Urinary bladder (tissue), 3 donors: ENCODE measurements at regions not wholly inside any gene's neighbourhood (a gene's known extent, or its start where the extent isn't known, plus 50 kb on each side); places are given as distances from the start of the nearest gene placed in this dataset.
"Not testable (repeated sequence)": the region's sequence is repeated elsewhere in the genome, so short reads cannot be mapped to it uniquely, and the experiment has no call there.

ENCODE experiments used
- DNase-seq: peaks from one replicate; pipeline ENCODE4 v3.0.0-alpha.2; 2015; ENCODE audit errors: extremely low spot score
- H3K27ac ChIP-seq: one replicate; pipeline ENCODE4 v1.5.1; 2013; ENCODE audit warnings: low read depth, mild to moderate bottlenecking, moderate library complexity
- H3K36me3 ChIP-seq: one replicate; pipeline ENCODE4 v1.6.1; 2013; ENCODE audit warnings: mild to moderate bottlenecking, moderate library complexity; ENCODE audit not compliant: insufficient read depth
- H3K4me1 ChIP-seq: one replicate; pipeline ENCODE4 v1.6.1; 2013; ENCODE audit warnings: mild to moderate bottlenecking, moderate library complexity; ENCODE audit not compliant: insufficient read depth
- H3K4me3 ChIP-seq: one replicate; pipeline ENCODE4 v1.5.1; 2013; ENCODE audit warnings: low read depth, low read length
- WGBS: extraction: QIAGEN DNeasy Blood & Tissue Kit; methylation state at CpG from one replicate; pipeline ENCODE4 v1.1.7; 2013; 5-methylcytosine and 5-hydroxymethylcytosine counted together
- donor health status: healthy with polysubstance abuse.
- donor health status: healthy.

DNA sequence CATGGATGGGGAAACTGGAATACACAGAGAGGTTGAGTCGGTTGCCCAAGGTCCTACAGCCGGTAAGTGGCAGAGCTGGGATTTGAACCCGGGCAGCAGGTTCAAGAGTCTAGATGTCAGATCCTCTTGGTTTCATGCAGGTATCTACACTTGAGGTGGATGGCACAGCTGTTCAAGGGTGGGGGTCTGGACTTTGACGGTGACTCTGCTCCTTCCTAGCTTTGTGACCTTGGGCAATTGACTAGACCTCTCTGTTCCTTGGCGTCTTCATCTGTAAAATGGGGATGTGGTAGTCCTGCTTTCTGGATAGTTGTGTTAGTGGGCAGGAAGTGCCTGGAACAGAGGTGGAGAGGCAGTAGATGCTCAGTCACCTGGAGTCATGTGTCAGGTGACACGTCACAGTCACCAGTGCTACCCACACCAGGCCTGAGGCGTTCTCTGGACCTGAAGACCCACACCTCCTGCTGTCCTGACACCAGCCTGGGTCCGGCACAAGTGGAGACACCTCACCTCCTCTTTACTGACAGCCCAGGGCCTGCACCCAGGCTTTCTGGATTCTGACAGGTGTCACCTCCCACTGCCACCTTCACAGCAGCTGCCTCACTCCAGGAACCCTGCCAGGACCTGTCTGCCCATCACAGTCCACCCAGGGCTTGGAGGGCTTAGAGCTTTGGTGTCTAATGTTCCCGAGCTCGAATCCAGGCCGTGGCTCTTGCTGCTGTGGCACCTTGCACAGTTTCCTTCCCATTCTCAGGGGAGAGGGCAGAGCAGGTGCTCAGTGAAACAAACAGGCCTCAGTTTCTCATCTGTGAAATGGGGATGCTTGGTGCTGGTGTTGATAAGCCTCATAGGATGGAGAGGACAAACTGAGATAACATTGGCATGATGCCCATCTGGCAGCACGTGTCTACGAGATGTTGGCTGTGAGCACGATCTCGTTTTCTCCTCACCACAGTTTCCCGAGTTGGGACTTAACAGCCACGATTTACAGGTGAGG lies 83.2 kb upstream of the RUNX3 start:
- Histone ChIP-seq H3K4me3 (no peak overlapping the region), H3K4me1 (no peaks in the 10 kb centered on the region), H3K36me3 (no peaks in the 10 kb centered on the region), H3K27ac (no peak overlapping the region)
- 83% methylated on average over 17 of the region's 17 CpGs for WGBS
- DNase-seq: no peak

DNA sequence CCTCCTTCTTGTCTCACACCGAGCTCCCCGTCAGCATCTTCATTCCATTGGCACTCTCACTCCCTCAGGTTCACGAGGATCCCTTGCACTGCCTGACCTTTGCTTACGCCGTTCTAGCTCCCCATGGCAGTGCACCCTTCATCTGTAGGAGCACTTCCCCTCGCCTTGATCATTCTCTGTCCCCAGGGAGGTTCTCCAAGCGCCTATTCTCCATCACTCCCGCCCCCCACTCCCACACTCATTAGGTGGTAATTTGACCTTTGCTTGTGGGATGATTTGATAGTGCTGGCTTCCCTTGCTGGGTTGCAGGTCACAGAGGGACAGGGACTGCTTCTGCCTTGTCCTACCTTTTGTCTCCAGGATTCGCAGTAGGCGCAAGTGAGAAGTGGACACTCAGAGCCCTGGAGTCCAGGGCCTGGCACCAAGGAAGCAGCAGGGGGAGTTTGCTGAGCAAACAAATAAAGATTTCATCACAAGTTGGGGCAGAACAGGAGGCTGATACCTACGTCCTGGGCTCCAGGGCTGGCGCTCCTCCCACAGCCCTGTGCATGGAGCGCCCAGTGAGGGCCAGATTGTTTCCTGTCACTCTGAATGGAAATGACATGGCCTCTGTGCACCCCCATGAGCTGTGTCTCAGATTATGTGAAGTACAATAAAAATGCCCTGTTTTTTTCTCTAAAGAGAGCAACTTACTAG lies 82.0 kb upstream of the RUNX3 start:
- Histone ChIP-seq H3K4me1 (no peaks in the 10 kb centered on the region), H3K27ac (no peak overlapping the region), H3K36me3 (no peaks in the 10 kb centered on the region), H3K4me3 (no peak overlapping the region)
- 70% methylated on average over 13 of the region's 13 CpGs for WGBS
- no peak for DNase-seq

DNA sequence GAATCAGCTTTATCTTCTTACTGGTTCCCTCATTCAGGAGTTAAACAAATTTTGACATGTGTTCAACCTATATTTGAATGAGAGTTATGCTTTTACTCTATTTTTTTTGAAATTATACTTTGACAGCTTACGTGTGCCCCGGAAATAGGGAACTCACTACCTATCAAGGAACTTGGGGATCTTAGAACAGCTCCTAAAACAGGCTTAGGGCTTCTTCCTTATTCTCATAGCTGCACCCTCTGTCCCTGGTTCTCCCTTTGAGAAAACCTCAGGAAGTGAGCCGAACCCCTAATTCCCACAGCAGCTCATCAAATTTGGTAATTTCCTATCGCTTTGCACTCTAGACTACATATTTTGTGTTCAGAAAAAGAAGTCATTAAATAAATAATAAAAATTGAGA lies 81.2 kb upstream of the RUNX3 start:
- WGBS: 91% methylated on average over 4 of the region's 4 CpGs
- DNase-seq: no peak
- H3K36me3 ChIP-seq: no peaks in the 10 kb centered on the region

DNA sequence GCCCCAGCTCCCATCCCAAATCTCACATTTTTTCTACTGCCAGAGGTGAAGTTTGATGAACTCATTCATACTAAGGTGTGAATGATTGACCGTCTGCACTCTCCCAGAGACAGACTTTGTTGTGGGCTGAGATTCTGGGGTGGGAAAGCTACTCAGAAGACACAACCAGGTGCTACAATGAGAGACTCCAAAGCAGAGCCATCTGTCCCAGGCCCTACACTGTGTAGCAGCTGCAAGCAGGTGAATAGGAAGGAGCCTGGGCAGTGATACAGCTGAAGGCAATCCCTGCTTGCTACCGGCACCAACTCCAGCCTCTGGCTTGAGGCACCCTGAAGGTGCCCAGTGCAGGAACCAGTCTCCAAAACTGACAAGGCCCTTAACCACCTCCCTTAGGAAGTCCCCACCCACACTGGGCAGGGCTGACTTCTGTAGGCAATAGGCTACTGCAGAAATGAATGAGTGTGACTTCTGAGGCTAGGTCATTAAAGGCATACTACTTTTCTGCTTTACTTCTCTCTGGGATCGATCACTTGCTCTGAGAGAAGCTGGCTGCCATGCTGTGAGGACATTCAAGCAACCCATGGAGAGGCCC lies 79.7 kb upstream of the RUNX3 start:
- 92% methylated on average over 3 of the region's 3 CpGs for WGBS
- Histone ChIP-seq H3K4me1 (no peaks in the 10 kb centered on the region), H3K27ac (no peak overlapping the region), H3K4me3 (no peak overlapping the region), H3K36me3 (no peaks in the 10 kb centered on the region)
- no peak for DNase-seq

More for the DNA sequence above, 81.2 kb upstream of the RUNX3 start:
- H3K4me1 ChIP-seq: no peaks in the 10 kb centered on the region
- no peak overlapping the region for H3K27ac ChIP-seq
- no peak overlapping the region for H3K4me3 ChIP-seq

DNA sequence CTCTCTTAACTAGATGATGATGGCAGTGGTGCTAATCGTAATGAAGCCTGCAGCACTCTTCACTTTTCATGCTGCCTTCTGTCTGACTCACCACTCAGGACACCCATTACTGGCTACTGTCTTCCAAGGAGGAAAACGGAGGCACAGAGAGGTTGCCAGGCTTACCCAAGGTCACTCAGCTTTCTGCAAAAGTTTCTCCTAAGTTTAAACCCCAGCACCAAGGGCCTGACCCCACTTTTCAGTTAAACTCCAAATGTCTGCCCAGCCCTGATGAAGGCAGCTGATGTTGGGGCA lies 78.1 kb upstream of the RUNX3 start:
- DNase-seq: no peak
- WGBS: 69% methylated on average over 2 of the region's 2 CpGs
- no peaks in the 10 kb centered on the region for H3K36me3 ChIP-seq
- H3K4me3 ChIP-seq: no peak overlapping the region
- no peaks in the 10 kb centered on the region for H3K4me1 ChIP-seq
- H3K27ac ChIP-seq: no peak overlapping the region

DNA sequence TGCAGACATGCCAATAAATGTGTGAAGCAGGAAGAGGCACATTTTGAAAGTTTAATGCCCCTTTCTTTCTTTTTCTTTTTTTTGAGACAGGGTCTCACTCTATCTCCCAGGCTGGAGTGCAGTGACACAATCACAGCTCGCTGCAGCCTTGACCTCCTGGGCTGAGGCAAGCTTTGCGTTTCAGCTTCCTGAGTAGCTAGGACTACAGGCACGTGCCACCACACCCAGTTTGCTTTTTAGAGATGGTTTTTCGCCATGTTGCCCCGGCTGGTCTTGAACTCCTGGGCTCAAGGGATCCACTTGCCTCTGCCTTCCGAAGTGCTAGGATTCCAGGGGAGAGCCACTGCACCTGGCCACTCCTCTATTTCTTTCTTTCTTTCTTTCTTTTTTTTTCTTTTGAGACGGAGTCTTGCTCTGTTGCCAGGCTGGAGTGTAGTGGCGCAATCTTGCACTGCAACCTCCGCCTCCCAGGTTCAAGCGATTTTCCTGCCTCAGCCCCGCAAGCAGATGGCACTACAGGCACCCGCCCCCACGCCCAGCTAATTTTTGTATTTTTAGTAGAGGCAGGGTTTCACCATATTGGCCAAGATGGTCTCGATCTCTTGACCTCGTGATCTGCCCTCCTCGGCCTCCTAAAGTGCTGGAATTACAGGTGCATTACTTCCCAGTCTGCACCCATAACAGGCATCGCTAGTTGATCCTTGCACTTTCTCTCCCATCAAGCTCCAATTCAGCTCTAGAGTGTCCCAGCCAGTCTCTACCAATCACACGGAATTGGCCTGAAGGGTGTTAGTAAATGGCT lies 77.5 kb upstream of the RUNX3 start:
- not testable (repeated sequence) for H3K27ac ChIP-seq, H3K36me3 ChIP-seq, H3K4me3 ChIP-seq, H3K4me1 ChIP-seq, DNase-seq
- 61% methylated on average over 18 of the region's 18 CpGs for WGBS

DNA sequence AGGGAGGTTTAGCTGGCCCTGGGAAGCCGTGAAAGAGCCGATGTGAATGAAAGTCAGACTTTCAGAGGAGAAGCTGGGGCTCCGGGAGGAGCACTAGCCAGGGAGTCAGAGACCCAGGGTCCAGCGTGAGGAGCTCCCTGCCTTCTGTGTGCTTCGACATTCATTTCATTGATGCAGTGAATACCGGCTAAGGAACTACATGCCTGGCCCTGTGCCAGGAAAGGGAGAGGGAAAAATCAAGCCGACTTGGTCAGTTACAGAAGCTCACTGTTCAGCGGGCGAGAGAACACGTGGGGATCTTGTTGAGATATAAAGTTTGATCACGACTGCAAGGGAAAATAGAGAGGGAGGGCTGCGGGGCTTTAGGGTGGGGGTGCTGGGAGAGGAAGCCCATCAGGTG lies 76.7 kb upstream of the RUNX3 start:
- WGBS: 14% methylated on average over 12 of the region's 12 CpGs
- peak; percentile 23 for DNase-seq

DNA sequence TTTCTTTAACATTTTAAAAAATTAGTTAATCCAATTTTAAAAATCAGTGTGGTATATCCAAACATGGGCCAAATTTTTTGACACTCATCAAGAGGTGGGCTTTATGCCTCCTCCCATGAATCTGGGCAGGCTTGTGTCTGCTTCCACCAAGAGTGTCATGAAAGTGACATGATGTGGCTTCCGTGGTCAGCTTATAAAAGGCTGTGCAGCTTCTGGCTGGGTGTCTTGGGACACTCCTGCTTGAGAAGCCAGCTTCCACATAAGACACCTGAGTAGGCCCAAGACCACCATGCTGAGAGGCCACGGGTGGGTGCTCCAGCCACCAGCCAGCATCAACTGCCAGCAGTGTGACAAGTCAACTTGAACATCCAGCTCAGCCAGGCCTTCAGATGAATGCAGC lies 74.3 kb upstream of the RUNX3 start:
- 77% methylated on average over 2 of the region's 2 CpGs for WGBS

More for the DNA sequence above, 76.7 kb upstream of the RUNX3 start:
- Histone ChIP-seq H3K27ac (no peak overlapping the region), H3K4me3 (no peak overlapping the region), H3K36me3 (no peaks in the 10 kb centered on the region), H3K4me1 (no peaks in the 10 kb centered on the region)

DNA sequence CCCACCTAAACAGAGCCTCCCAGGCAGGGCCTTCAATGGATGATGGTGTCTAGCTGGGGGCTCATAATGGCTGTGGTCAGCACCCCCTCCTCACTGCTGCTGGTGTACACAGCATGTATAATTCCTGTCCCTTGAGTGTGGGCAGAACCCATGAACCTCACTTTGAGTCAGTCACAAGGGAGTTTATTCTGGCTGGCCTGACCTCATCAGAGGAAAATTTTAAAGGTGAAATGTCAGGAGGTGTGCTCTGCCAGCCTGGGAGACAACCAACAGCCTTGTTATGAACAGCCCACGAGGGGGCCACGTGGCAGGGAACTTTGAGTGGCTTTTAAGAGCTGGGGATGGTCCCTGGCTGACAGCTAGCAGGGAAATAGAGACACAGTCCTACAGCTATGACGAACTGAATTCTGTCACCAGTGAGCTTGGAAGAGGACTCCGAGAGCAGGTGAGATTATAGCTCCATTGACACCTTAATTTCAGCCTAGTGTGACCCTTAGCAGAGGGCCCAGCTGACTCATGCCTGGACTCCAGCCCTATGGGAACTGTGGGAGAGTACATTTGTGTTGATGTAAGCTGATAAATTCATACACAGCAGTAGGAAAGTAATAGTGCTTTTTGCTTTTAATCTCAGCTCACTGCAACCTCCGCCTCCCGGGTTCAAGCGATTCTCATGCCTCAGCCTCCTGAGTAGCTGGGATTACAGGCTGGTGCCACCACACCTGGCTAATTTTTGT lies 73.5 kb upstream of the RUNX3 start:
- no peaks in the 10 kb centered on the region for H3K4me1 ChIP-seq
- H3K27ac ChIP-seq: no peak overlapping the region
- 84% methylated on average over 7 of the region's 7 CpGs for WGBS
- no peak for DNase-seq
- no peaks in the 10 kb centered on the region for H3K36me3 ChIP-seq
- H3K4me3 ChIP-seq: no peak overlapping the region

More for the DNA sequence above, 74.3 kb upstream of the RUNX3 start:
- Histone ChIP-seq H3K4me3 (no peak overlapping the region), H3K27ac (no peak overlapping the region), H3K4me1 (no peaks in the 10 kb centered on the region), H3K36me3 (no peaks in the 10 kb centered on the region)
- no peak for DNase-seq

DNA sequence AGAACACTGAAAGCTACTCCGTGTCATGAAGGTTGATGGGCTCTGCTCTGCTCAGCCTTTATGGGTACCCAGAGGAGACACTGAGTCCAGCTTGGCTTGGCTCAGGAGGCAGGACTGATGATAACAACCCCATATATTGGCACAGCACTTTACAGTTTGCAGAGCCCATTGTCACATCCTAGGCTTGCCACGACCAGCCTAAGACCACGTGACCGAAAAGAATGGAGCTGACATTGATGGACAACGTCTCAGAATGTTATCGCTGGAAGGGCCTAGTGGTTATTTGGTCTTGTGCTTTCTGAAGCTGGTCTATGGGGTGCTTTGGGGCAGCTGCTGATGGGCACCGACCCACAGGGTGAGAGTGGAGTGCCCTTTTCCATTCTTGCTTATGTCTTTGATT lies 72.9 kb upstream of the RUNX3 start:
- 96% methylated on average over 7 of the region's 7 CpGs for WGBS
- no peak overlapping the region for H3K27ac ChIP-seq
- H3K36me3 ChIP-seq: no peaks in the 10 kb centered on the region
- no peak for DNase-seq
- no peaks in the 10 kb centered on the region for H3K4me1 ChIP-seq
- H3K4me3 ChIP-seq: no peak overlapping the region

DNA sequence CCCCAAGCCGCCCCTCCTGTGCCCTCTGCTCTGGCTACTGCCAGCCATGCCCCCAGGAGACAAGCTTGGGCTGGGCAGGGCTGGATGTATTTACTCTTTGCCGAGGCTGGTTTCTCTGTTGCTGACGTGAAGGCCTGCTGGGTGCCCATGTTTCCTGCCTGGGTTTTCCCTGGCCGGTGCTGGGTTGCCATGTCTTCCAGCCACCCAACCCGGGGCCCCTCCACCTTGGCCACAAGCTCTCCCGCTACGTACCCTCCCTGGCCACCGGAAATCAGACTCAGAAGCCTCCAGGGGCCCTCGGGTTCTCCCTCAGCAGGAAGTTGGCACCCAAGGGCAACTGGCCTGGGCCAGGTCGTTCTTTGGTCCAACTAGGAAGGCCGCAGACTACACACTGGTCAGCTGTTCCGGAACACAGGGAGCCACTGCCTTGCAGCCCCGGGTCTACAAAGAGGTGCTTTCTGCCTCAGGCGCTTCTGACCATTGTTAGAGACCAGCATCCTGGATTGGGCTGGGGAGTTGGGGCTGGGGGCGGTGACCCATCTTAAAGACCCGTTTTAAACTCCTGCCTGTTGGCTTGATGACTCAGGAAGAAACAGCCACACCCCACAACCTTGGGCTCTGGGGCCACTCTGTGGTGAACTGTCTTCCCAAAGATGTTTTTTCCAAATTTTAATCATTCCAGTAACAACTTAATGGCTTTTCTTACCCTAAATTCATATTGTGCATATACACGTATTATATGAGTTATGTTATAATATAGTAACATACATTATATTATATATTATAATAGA lies 71.2 kb upstream of the RUNX3 start:
- Histone ChIP-seq H3K4me3 (no peak overlapping the region), H3K27ac (no peak overlapping the region), H3K4me1 (no peaks in the 10 kb centered on the region), H3K36me3 (no peaks in the 10 kb centered on the region)
- 81% methylated on average over 17 of the region's 17 CpGs for WGBS
- DNase-seq: no peak

DNA sequence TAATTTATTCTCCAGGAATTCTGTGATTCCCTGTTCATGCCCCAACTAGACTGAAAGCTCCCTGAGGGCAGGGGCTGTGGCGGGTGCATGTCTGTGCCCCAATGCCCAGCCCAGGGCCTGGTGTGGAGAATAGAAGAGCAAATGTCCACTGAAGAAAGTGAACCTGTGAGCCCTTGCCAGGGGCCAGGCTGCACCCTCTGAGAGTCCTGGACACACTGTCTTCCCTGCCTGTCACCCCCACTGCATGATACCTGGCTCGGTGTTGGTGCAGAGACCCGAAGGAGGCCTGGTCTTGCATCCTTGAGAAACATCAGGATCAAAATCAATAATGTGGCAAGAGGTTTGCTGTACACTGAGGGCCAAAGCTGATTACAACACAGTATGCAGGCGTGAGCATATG lies 69.8 kb upstream of the RUNX3 start:
- H3K4me3 ChIP-seq: no peak overlapping the region
- no peaks in the 10 kb centered on the region for H3K36me3 ChIP-seq
- 78% methylated on average over 4 of the region's 4 CpGs for WGBS
- no peak overlapping the region for H3K27ac ChIP-seq
- no peaks in the 10 kb centered on the region for H3K4me1 ChIP-seq
- DNase-seq: no peak
